ENCODE measurements at regions not wholly inside any gene's neighbourhood (a gene's known extent, or its start where the extent isn't known, plus 50 kb on each side); places are given as distances from the start of the nearest gene placed in this dataset.

DNA sequence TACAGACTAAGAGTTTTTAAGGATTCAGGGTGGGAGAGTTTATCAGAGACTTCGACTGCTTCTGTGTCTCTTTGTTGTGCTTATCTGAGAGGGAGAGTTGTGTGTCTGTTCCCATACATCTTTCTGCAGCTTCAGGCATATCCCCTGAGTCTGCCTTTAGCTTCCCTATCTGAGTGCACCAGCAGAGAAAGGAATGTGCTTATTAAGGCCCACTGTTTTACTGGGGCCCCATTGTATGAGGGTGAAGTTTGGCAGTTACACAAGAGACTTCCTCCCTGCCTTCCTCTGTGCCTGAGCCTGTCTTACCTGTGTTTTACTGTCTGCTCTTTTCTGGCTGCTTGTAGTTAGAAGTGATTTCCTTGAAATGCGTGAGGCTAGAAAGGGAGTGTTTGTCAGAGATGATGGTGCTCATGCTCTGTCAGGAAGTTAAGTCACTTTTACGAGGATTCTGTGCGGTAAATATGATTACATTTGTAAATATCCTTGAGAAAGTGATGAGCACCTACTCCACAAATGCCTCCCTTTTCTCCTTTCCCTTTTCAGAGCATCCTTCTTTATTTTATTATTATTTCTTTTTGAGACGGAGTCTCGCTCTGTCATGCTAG is 1228.9 kb upstream of the MIR17HG start:
- DNase-seq: no peak

DNA sequence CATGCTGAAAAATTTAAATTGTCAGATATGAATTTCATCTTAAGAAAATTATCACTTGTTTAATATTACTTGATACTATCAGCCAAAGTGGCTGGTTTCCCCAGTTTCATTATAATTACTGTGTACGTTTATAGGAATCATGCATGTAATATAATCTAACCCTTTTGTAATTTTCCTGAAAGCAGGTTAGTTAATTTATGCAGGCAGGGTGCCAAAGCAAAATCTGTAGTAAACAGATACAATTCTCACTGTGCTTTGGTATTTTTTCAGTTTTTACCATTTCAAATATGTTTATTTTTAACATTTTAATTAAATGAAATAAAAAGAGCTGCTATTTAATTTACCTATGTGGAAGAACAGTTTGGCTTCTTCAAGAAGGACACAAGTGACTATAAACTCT is 1227.5 kb upstream of the MIR17HG start:
- no peak for DNase-seq

DNA sequence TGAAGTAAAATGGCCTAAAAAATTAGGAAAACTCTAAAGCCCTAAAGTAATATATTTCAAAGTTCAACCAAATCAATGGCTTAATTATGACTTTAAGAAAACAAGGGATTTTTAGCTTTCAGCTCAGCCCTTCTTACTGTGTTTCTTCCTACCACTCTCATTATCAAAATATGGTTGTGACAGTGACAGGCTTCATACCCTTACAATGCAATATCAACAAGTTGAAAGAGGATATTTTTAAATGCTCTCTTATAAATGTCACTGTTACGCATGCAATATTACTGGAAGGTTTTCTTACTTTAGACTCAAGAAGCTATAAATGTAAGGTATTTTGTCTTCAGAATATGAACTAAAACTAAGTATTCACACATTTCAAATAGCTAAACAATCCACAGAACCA is 1225.7 kb upstream of the MIR17HG start:
- DNase-seq: no peak

DNA sequence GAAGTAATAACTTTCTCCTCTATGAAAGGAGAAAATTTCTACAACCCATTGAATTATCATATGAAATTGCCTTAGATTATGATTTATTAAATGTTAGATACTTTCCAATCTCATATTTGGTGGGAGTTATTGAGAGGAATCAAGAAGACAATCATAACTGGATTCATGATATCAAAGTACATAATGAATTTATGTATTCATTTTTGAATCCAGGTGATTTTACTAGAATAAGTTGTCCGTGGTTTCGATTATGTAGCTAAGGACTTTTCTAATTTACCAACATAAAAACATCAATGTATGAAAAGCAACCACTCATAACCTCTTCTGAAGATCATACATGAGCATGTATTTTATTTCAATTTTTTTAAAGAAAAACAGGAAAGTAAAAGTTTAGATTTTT is 1225.0 kb upstream of the MIR17HG start:
- DNase-seq: no peak

DNA sequence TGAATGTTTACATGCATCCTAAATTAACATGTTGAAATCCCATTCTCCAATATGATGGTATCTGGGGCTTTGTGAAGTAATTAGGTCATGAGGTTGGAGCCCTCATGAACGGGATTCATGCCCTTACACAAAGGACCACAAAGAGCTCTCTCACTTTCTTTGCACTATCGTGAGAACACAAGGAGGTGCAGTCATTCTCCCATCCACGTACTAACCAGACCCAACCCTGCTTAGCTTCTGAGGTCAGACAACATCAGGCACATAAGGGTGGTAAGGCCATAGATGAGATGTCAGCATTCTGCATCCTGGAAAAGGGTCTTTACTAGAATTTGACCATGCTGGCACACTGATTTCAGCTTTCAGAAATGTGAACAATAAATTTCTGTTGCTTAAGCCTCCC is 1211.9 kb upstream of the MIR17HG start:
- no peak for DNase-seq

DNA sequence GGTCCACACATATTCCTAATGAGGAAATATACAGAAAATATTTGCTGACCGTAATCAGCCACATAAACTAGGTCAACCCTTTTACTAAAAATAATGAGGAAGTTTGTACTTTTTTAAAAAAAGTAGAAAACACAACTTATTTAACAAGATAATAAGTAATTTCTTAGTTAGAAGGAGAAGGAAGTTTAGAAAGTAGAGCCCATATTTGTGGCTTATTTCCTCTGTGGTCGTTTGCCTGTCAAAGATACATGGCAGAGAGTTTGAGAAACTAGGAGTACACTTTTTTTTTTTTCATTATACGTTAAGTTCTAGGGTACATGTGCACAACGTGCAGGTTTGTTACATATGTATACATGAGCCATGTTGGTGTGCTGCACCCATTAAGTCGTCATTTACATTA is 1205.2 kb upstream of the MIR17HG start:
- DNase-seq: no peak

DNA sequence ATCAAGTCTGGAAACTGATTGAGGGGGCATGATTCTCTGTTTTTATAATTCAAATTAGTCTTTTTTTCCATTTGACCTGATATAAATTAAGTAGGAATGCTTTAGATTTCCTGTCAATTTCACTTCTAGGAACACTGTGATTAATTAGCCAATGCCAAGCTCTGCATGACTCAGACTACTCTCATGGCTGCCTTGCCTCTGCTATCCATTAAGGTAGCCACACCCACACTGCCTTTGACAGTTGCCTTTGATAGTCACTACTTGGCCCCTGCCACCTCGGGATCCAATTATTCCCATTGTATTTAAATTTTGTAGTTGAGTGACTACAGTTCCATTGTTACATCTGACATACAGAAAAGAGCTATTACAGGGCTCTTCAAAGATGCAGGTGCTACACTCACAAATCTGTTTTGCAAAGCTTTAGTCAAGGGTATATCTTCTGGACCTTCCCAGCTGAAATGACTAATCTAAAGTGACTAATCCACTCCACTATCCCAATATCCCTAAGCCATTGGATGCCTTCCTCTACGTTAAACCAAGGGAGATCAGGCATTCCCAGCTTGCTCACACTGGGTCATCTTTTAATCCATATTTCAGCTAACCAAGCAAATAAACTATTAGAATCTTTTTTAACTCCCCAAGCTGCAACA is 1193.1 kb upstream of the MIR17HG start:
- no peak for DNase-seq

DNA sequence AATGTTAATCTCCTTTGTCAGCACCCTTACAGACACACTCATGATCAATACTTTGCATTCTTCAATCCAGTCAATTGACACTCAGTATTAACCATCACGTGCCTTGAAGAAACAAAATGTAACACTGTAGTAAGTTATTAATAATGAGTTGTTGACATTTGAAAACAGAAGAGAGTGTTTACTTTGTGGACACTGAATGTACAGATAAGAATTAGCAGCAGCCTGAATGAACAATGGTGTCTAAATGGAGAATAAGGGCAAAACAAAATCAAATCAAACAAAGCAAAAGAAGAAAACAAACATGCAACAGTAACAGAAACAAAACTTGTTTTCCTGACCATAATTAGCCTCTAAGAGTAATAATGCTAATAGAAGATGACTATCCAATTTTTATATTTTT is 1191.1 kb upstream of the MIR17HG start:
- DNase-seq: no peak

DNA sequence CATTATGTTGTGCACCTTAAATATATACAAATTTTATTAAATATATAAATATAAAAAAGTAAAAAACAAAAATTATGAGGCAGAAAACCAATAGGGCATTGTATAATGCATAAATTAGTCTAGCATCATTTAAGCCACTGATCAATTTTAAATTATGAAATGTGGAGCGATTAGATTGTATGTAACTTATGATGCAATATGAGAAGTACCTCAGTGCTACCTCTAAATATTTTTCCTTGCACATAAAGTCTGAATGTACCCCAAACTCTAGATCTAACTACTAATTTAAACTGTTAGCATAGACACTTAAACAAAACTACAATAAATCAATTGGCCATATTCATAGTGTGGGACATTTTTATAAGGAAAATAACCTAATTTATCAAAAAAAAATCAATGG is 1178.5 kb upstream of the MIR17HG start:
- no peak for DNase-seq

DNA sequence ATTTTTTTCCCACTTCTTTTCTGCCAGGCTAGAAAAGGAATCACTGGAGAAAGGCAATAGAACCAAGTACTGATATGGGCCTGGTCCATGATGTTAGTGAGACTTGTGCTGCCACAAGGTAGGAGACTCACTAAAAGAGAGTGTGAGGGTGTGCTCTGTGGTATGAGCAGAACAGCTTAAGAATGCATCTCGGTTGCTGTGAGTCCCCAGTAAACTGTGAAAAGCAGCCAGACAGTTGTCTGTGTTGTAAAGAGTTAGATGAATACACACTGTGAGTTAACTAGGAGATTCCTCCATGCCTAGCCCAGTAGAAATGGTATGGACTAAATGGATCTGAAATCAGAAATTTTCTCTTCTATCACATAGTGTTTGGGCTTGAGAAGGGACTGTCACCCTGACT is 1177.3 kb upstream of the MIR17HG start:
- DNase-seq: no peak

DNA sequence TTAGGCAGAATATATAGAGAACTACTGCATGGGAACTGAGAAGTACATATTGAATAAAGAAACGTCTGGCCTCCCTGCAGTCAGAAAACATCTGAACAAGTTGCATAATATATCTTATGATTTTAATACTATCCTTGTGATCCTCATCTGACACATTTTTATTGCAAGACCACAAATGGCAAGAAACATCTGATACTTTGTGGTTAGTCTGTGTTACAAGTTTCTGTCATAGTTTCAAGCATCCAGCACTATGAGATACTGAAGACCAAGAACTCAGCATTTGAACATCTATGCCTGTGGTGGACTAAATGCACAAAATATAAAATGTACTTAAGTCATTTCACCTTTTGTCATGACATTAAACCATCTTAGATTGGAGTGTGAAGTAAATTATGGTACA is 1175.8 kb upstream of the MIR17HG start:
- no peak for DNase-seq

DNA sequence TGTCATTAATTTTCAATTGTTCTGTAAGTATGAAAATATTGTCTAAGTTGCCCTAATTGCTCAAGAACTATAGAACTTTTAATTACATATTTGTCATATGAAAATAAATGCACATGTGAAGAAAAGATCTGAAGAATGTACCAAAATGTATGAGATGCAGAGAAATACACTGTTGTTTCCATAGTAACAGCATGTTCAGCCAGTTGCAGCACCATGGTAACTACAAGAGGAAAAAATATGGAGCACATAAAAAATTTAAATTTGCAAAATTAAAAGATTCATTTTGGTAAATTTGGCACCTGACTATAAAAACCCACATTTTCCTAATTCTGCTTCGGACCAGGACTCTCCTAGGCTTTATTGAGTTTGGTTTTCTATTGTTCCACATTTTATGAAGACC is 1170.0 kb upstream of the MIR17HG start:
- no peak for DNase-seq

DNA sequence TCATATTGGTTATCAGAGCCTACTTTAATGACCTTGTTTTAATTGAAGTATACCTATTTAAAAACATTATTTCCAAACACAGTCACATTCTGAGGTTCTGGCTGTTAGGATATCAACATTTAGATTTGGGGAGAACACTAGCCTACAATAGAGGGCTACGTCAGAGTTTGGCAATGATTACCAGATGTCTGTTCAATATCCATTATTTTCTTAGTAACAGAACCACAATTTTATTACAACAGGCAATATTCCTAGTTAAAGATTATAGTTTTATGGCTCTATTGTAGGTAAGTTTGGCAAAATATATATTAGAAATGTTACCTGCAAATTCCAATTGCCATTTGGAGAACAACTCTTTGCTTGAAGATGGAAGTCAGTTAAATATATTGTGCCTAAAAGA is 1163.1 kb upstream of the MIR17HG start:
- no peak for DNase-seq

DNA sequence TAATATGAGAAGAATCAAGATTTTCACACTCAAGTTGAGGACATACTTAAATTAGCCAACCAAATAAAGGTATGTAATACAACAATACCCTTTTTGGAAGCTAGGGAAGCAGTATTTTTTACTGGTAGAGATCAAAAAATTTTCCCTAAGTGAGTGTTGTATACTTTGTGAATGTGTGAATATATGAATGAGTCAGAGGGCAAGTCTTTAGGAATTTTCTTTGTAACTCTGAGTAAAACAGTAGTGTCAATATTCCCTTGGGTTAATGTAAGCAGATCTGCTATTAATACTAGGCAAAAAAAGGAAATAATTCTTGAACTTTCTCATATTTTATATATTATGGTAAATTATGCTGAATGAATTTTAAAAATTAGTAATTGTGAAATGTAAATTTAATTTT is 1161.8 kb upstream of the MIR17HG start:
- no peak for DNase-seq

DNA sequence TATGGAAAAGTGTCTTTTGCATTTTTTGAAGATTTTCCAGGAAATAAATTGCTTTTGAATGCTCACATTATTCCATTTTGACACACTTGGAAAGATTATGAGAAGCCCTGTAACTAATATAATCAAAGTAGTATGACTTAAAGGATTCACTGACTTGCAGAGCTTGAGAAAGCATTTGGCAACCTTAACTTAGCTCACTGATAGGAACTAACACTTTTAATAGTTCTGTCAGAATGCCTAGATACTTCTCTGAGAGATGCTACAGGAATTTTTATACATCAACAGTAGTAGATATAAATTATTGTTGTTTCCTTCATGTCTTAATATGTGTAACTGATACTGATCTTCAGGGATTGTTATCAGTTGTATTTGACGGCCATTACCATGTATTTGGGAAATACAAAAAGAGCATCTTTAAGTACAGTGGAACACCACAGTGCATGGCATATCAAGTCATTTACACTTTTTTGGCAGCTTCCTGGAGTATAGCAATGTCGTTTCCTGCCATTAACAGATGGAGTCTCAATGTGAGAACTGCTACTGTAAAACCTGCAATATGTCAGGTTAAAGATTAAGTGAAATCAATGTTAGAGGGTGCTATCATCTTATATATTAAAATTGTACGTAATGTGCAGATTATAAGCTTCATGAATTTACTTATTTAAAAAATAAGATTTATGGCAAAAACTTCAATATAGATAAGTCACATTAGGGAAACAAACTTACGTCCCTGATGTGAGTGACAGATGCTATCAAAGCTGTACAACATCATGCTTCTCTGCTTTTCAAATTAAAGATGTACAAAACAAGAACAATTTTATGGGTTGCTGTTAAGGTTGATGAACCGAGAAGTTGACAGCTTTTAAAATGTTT is 1159.8 kb upstream of the MIR17HG start:
- DNase-seq: no peak

DNA sequence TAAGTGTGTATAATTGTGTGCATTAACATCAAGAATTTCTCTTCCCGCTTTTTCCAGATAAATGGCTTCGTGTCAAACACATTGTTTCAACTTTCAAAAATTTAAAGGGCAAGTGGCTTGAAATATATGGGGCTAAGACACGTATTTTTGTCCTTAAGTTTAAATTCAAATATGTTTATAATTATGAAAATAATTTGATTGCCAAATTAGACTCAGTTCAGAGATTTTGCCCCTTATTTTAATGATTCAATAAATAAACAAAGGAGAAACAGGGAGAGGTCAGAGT is 1159.2 kb upstream of the MIR17HG start:
- no peak for DNase-seq

DNA sequence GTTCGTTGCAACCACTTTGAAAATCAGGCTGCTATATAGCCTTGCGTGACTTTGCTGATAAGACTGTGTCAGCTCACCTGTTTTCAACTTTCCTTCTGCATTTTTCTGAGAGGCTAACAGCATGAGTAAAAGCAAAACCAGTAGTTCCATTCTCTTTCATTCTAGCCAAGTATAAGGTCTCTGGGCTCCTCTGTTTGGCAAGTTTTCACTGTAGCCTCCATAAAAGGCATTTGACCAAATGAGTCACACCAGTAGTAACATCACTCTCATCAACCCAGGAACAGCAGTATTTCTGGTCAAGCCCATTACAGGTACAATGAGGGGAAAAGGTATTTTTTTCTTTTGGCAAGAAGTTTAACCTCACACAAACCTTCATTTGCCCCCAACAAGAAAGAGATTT is 1149.8 kb upstream of the MIR17HG start:
- DNase-seq: no peak

DNA sequence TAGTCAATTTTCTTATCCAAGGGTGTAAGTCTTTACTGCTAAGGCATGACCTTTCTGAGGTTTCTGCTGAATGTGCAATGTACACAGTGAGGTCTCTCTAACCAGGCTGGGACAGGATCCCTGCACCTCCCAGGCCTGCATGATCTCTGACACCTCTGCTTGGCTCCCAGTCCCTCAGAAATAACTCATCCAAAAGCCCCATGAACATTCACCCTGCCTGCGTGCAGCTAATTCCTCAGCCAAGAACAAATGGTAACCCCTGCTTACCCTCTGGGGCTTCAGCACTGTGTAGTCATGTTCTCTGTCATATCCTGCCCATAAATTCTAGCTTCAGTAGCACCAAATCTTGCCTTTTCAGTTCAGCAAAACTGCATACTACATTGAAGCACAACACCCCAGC is 1146.3 kb upstream of the MIR17HG start:
- no peak for DNase-seq

DNA sequence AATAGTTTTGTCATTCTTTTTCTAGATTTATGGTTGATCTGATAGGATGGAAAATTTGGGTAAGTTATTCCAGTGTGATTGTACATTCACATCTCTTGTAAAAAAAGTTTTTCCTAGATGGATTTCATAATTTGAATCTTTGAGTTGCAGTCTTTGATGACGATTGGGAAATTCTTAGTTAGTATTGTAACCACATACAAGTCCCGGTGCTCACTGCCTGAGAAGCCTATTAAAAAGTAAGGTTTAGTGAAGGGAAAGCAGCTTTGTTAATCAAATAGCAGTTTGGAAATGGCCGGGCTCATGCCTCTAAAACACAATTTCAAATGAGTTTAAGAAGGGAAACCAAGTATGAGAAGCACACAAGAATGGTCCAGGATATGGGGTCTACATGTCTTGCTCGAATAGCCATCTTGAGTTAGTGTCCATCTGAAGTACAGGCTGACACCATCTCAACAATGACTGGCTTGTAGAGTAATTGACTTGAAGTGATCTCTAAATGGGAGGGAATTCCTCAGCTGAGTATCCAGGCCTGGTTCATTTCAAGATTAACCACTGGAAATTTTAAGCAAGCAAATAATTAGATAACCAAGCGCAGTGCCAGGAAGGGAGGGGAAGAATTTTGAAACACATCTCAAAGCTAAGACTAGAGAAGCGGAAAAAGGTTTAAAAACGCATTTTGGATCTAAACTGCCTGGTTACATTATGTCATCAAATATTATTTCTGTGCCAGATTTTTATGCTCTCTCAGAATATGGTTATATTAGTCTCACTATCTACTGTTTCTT is 1145.6 kb upstream of the MIR17HG start:
- no peak for DNase-seq

DNA sequence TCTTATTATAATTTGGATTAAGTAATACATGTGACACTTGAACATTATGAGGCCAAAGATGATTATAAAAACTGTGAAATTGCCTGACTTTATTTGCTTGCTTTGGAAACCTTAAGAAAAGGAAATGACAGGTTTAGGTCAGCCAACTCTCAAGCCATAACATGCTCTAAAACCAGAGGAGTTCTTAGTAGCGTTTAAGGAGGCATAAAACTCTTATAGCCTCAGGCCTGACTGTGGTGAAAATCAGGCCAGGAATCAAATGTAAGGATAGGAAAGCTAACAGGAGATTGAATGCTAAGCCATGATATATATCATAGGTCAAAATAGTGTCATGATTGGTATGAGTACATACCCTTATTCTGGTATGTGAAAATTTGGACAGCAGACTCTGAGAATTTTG is 1142.4 kb upstream of the MIR17HG start:
- DNase-seq: no peak

DNA sequence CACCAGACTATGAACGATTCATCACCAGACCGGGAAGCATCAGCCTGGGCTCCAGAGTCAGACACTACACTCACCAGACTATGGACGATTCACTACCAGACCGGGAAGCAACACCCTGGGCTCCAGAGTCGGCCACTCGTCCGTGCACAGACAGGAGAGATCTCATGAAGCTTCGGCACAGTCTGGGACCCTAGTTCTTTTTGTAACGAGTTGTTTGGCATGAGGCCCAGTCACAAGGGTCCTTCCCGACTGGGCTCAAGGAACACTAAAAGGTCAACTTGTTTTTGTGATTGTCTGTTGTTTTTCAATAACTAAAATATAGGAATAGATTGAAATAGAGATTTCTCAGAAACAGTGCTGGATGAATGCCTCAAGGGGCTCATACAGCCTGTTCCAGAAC is 1141.6 kb upstream of the MIR17HG start:
- no peak for DNase-seq

DNA sequence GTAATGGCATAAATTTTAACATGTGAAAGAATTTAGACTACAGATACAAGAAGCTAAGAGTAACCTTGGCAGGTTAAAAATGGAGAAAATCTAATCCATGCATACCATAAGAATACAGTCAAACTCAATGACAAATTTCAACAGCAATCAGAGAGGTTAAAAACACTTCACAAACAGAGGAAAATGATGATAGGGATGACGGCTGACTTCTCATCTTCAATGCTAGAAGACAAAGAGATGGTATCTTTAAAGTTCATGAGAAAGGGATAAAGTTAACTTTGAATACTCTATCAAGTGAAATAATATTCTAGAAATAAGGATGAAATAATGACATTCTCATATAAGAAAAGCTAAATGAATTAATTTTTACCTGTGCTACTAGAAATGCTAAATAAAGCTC is 1130.2 kb upstream of the MIR17HG start:
- no peak for DNase-seq

DNA sequence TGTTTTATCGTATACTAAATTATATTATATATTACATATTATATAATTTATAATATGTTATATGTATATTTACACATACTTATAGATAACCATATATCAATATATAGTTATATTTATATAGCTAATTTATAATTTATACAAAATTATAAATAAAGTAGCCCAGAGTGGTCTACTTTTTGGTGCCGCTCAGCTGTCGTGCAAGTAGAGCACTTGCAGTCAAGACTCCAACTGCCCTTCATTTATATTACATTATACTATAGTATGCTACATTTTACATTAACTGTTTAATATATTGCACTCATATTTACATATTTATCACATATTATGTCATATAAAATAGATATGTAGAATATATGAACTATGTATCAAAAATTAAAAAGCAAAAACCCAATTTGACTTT is 1124.7 kb upstream of the MIR17HG start:
- DNase-seq: no peak

DNA sequence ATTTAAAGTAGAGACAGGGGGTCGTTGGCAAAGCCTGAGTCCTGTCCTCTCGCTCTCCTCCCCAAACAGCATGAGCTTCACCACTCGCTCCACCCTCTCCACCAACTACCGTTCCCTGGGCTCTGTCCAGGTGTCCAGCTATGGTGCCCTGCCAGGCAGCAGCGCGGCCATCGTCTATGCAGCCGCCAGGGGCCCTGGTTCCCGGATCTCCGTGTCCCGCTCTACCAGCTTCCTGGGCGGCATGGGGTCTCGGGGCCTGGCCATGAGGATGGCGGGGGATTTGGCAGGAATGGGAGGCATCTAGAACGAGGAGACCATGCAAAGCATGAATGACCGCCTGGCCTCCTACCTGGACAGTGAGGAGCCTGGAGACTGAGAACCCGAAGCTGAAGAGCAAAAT is 1117.2 kb upstream of the MIR17HG start:
- DNase-seq: no peak
